ENCODE measurements at regions not wholly inside any gene's neighbourhood (a gene's known extent, or its start where the extent isn't known, plus 50 kb on each side); places are given as distances from the start of the nearest gene placed in this dataset.
"Not testable (repeated sequence)": the region's sequence is repeated elsewhere in the genome, so short reads cannot be mapped to it uniquely, and the experiment has no call there.

- no peak for DNase-seq
Measured at GRCh38 chr20:57826666-57827287, 117.0 kb upstream of the PMEPA1 start.

GRCh38 chr20:57824909-57825308 lies 115.1 kb upstream of the PMEPA1 start:
- DNase-seq: no peak

DNA sequence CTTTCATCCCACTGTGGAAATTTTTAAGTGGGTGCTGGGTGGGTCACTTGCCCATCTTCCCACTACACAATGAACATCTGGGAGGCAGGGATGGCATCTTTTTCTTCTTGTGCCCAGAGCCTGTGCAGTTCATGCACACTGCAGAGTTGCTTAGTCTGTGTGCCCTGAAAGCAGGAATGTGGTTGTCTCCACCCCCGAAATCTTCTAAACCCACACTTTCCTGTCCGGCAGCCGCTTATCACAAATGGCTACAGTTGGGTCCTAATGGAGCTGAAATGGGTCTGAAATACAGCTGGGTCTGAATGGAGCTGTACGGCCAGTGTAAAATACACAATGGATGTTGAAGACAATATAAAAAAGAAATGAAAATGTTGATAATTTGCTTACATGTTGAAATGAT lies 112.1 kb upstream of the PMEPA1 start:
- no peak for DNase-seq

DNA sequence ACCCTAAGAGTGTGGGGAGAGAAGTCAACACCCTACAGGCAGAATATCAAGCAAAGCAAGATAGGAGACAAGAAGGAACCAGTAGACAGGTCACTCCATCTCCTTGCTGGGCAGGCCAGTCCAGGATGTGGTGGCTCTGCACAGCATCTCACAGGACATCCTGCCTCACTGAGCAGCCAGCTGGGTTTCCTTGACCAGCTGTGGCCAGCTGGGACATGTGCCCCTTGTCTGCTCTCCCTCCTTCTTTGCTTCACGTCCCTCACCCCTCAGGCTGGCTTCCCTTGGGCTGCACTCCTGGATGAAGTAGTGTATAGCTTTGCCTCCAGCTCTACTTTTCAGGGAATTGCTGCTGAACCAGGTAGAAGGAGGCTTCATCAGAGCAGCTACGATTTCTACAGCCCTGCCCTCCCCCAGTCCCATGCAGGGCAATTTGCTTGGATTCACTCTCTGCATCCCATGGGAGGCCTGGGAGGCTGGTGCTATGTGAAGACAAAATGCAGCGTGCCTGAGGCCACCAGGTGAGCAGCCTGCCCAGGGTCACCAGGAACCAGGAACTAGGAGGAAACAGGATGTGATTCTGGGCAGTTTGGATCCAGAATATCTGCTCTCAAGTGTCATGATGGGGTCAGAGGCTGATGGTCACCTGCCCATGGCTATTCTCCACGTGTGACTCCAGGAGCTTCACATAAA lies 110.0 kb upstream of the PMEPA1 start:
- no peak for DNase-seq

- DNase-seq: no peak
Measured at GRCh38 chr20:57819291-57819690, 109.5 kb upstream of the PMEPA1 start.

GRCh38 chr20:57818418-57819181 lies 108.8 kb upstream of the PMEPA1 start:
- DNase-seq: no peak

GRCh38 chr20:57815405-57815804 lies 105.6 kb upstream of the PMEPA1 start:
- DNase-seq: no peak

GRCh38 chr20:57814529-57814928 lies 104.7 kb upstream of the PMEPA1 start:
- DNase-seq: no peak

DNA sequence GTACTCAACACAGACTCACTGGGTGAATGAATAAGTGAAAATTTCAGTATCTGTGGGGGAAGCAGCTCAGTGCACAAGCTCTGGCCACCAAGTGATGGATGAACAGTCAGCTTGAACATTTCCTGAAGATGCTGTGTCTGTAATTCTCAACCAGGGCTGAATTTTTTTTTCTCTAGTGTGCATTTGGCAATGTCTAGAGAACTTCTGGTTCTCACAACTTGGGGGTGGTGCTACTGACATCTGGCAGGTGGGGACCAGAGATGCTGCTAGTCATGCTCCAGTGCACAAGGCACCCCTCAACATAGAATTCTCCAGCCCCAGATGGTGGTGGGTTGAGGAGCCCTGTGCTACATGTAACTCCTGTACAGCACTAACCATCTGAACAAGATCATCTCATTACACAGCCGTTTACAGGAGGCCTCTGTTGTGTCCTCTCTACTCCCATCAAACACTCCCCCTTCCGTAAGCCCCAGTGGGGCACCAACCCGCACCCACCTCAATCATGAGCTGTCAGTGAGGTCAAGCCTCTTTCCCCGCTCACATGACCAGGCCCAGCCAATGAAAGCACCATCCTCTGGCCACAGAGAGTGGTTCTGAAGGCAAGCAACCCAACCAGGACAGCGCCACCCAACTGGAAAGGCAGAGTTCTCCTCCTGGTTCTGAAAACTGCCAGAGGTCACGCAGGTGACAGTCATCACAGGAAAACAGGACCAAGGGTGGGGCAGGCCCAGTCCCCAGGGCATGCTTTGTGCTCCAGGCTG lies 103.9 kb upstream of the PMEPA1 start:
- no peak for DNase-seq

DNA sequence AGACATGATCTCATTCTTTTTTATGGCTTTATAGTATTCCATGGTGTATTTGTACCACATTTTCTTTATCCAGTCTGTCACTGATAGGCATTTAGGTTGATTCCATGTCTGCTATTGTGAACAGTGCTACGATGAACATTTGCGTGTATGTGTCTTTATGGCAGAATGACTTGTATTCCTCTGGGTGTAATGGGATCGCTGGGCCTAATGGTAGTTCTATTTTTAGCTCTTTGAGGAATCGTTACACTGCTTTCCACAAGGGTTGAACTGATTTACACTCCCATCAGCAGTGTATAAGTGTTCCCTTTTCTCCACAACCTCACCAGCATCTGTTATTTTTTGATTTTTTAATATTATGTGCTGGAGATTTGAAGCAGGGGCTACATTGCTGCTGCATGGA lies 102.8 kb upstream of the PMEPA1 start:
- not testable (repeated sequence) for DNase-seq

DNA sequence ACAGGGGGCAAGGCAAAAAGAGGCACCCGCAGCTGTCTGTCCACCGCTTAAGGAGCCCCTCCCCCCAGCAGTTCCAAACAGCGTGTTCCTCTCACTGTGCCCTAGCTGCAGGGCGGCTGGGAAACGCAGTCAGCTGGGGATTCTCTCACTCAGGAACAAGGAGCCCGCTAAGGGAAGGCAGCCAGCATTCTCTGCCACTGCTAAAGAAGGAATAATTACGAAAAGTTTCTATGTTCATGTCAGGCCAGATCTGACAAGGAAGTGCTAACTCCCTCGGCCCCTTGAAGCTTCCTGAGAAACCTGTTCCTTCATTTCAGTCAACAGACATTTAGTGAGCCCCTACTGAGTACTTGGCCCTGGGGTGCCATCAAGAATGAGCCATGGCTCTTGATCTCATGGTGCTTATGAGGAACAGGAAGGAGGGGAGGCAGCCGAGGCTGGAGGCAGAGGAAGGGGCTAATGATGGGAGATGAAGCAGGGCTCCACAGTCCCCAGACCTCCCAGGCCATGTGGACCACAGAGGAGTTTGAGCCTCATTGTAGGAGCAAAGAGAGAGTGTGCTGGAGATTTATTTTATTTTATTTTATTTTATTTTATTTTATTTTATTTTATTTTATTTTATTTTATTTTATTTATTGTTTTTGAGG lies 101.7 kb upstream of the PMEPA1 start:
- no peak for DNase-seq

DNA sequence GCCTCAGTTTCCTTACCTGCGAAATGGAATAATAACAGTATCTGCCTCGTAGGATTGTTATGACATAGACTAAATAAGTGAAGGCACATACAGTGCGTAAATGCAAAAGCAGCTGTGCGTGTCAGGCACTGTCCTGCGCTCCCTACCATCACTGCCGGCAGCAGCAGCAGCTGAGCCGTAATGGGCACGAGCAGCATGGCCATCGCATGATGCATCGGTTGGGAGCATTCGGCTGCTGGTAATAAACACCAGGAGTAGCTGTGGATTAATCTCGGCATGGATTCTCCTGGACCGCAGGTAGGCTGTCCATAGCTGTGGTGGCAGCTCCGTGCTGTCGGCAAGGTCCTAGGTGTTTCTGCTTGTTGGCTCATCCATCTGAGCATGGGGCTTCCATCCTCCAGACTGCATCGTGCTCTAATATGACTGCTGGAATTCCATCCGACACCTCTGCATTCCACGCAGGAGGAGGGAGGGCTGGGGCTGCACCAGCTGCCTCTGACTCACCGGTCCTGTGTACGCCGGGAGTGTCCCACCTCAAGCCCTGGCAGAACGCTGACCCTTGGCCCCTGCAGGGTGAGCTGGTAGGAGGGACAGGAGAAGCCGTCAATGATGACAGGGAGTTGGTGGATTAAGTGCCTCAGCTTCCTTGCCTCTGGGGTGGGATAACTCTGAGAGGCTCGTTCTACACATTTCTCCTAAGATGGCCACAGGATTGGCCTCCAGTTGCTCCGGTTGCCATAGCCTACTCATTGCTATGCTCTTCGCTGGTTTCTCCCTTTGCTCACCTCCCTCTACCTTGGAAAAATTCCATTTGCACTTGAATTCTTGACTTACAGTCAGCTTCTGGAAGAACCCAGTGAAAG lies 100.9 kb upstream of the PMEPA1 start:
- no peak for DNase-seq

DNA sequence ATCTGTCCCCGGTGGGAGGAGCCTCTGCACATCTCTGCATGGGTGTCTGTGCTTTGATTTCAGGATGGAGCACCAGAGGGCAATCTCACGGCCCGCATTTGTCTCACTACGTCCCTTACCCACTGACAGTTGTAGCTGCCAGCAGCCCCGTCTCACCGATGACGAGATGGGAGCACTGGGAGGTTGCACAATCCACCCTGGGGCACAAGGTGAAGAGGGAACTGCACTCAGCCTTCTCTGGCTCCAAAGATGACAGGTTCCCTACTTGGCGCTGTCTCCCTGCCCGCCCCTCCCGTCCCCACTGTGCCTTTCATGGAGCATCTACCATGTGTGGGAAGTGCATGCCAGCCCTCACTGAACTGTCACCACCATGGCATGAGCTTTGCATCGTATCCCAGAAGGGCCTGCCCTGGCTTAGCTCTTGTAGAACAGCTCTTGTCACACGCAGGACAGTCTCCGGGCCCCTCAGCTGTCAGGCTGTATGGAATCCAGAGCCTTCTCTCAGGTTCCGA lies 99.9 kb upstream of the PMEPA1 start:
- DNase-seq: no peak

DNA sequence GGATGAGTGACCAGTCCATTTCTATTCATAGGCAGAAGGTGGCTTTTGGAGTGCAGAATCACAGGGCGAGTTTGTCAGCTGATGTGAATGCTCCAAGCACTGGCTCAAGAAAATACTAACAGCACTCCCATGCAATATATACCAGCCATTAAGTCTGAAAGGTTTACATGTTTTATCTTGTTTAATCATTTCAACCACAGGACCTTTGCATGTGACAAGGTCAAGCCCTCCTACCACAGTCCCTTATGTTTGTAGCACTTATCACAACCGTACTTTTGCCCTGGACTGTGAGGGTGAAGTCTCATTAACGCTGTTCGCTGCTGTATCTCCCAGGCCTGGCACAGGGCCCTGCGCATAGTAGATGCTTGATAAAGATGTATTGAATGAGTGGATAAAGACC lies 99.3 kb upstream of the PMEPA1 start:
- DNase-seq: no peak

- DNase-seq: no peak
Measured at GRCh38 chr20:57808264-57809070, 98.7 kb upstream of the PMEPA1 start.

- no peak for DNase-seq
Measured at GRCh38 chr20:57807401-57808263, 97.8 kb upstream of the PMEPA1 start.

DNA sequence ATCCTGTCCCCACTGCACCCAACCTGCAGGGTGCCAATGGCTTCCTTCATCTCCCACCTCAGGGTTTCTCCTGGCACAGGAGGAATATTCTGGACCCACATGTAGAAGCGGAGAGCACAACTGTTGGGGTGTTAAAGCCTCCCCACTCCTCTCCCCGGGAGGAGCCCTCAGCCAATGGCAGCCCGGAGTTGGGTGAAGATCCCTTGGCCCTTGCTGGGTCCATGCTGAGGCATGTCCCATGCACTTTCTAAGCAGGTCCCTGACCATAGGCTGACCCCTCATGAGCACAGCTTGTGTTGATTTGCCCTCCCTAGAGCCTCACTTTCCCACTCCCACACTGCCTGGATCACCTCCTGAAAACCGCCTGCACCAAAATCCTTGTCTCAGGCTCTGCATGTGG lies 97.2 kb upstream of the PMEPA1 start:
- DNase-seq: no peak

DNA sequence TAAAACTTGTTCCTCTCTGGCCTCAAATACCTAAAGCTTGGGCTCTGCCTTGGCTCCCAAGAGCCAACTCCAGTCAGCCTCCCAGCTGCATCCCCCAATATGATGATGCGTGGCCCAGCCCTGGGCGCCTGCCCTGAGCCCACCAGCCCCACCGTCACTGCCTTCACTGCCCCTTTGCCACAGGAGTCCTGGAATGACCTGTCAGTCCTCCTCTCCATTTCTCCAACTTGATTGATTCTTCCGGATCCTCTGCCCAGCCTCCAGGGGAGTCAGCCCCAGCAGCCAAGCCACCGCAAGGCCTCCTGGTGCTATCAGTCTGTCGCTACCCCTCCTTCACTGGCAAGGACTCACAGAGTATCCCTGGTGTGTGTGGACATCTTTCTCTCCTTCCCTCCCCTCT lies 96.7 kb upstream of the PMEPA1 start:
- no peak for DNase-seq

DNA sequence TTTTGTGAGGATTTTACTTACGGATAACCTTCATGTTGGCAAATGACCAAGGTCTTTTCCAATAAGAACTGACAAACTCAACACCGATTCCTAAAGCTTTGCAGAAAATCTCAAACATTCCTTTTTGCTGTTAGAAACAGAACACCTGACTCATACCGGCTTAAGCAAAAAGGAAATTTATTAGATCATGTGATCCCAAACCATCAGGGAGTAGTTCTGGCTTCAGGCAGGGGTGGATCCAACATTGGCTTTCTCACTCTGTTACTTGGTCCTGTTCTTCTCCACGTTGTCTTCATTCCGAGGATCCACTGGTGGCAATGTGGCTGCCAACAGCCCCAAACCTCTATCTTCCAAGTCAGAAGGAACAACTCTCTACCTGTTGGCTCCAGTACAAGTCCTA lies 95.9 kb upstream of the PMEPA1 start:
- no peak for DNase-seq

Measured in left kidney (tissue), 1 donor.